K562 (cell line): ENCODE measurements at regions not wholly inside any gene's neighbourhood (a gene's known extent, or its start where the extent isn't known, plus 50 kb on each side); places are given as distances from the start of the nearest gene placed in this dataset.

ENCODE experiments used
- ATAC-seq: fragments of 200-7000 bp; cut with Tn5 transposase; 3 replicates; pipeline ENCODE4 v1.9.1; 2020; ENCODE audit warnings: moderate library complexity
- BruUV-seq: library from RNA; stranded (reverse); fragments of 400-500 nt; replicated peaks from 2 replicates; lab custom pipeline; 2021; lab: Mats Ljungman, UMichigan
- CTCF ChIA-PET: fragments of 300-600 bp; formaldehyde crosslinking; extraction: SDS; loops from one replicate; lab custom pipeline; 2021; ENCODE audit warnings: low intra/inter-chr PET ratio; lab: Yijun Ruan, JAX
- POLR2A ChIA-PET: fragments of 300-600, 350-650 bp; sonication (Branson Sonifier 250); formaldehyde crosslinking; extraction: SDS; loops from one replicate; lab custom pipeline; 2021; ENCODE audit warnings: antibody characterized with exemption, inconsistent platforms; lab: Yijun Ruan, JAX
- DNase-seq, 4 experiments: peaks; one replicate each; pipeline versions ENCODE4 v3.0.0 to v3.0.0-alpha.2; 2011 to 2018; ENCODE audit warnings: low spot score in 3 of 4, mixed read lengths in 3 of 4; ENCODE audit errors: extremely low read depth in 1 of 4
- FAIRE-seq: peaks from 2 replicates; lab custom pipeline; 2011; peaks lifted over from hg19 to GRCh38; lab: Jason Lieb, UNC
- H2AFZ ChIP-seq: 2 replicates; pipeline ENCODE4 v1.6.0; 2011; ENCODE audit warnings: low read depth, low read length, control low read depth, inconsistent platforms
- H3K27ac ChIP-seq: fragments of 200-600 bp; 3 replicates; pipeline ENCODE4 v1.8.0; 2011; ENCODE audit warnings: low read depth, mild to moderate bottlenecking, control low read depth, inconsistent platforms, low read length, moderate library complexity, mixed read lengths; ENCODE audit errors: extremely low read depth
- H3K27me3 ChIP-seq, 2 experiments: fragments of 300-600 bp in 1 of 2; 2 replicates in 1 of 2; 3 replicates in 1 of 2; pipeline versions ENCODE4 v1.6.0 to v1.8.0; 2011; ENCODE audit warnings: inconsistent platforms in 2 of 2, low read length in 2 of 2, mild to moderate bottlenecking in 1 of 2, mixed read lengths in 1 of 2, moderate library complexity in 1 of 2; ENCODE audit not compliant: control insufficient read depth in 2 of 2, insufficient read depth in 2 of 2
- H3K36me3 ChIP-seq: fragments of 300-600 bp; 3 replicates; pipeline ENCODE4 v1.8.0; 2011; ENCODE audit warnings: mild to moderate bottlenecking, low read length, inconsistent platforms; ENCODE audit not compliant: control insufficient read depth, insufficient read depth
- H3K4me1 ChIP-seq, 2 experiments: fragments of 200-600 bp in 1 of 2; replicated peaks in 1 of 2; 2 replicates in 1 of 2; 3 replicates in 1 of 2; pipeline versions ENCODE4 v1.5.1 to v1.8.0; 2011; ENCODE audit warnings: inconsistent platforms in 2 of 2, low read length in 2 of 2, mild to moderate bottlenecking in 1 of 2, mixed read lengths in 1 of 2, moderate library complexity in 1 of 2; ENCODE audit not compliant: control insufficient read depth in 2 of 2, insufficient read depth in 2 of 2
- H3K4me2 ChIP-seq: 2 replicates; pipeline ENCODE4 v1.6.1; 2011; ENCODE audit warnings: low read length, control low read depth, inconsistent platforms, mixed read lengths; ENCODE audit not compliant: insufficient read depth
- H3K4me3 ChIP-seq: fragments of 200-600 bp; sonication (generic), shearing (Covaris generic); 2 replicates; pipeline ENCODE4 v1.5.1; 2016; ENCODE audit warnings: control low read depth, inconsistent platforms
- H3K79me2 ChIP-seq: fragments of 200-600 bp; 3 replicates; pipeline ENCODE4 v1.8.0; 2011; ENCODE audit warnings: low read length, inconsistent platforms; ENCODE audit not compliant: control insufficient read depth, insufficient read depth
- H3K9ac ChIP-seq, 2 experiments: 2 replicates each; pipeline versions ENCODE4 v1.6.0 to v1.6.1; 2011; ENCODE audit warnings: low read depth in 2 of 2, low read length in 2 of 2, control low read depth in 1 of 2, inconsistent platforms in 1 of 2, mild to moderate bottlenecking in 1 of 2, mixed read lengths in 1 of 2; ENCODE audit not compliant: insufficient read depth in 1 of 2
- H3K9me1 ChIP-seq: one replicate; pipeline ENCODE4 v1.6.0; 2011; ENCODE audit warnings: inconsistent platforms, mild to moderate bottlenecking, low read length, moderate library complexity; ENCODE audit not compliant: control insufficient read depth, insufficient read depth
- H3K9me3 ChIP-seq: replicated peaks from 2 replicates; pipeline ENCODE4 v1.5.1; 2011; ENCODE audit warnings: low read depth, low read length, inconsistent platforms; ENCODE audit not compliant: control insufficient read depth, insufficient read depth
- H4K20me1 ChIP-seq: replicated peaks from 2 replicates; pipeline ENCODE4 v1.6.1; 2011; ENCODE audit warnings: low read length, inconsistent platforms, mixed read lengths; ENCODE audit not compliant: control insufficient read depth, insufficient read depth
- CCNT2 ChIP-seq: IDR thresholded peaks from 2 replicates; pipeline ENCODE4 v1.6.1; 2011; ENCODE audit warnings: borderline replicate concordance, low read depth, mild to moderate bottlenecking, moderate library complexity, mixed read lengths, low read length; ENCODE audit not compliant: insufficient read length; ENCODE audit errors: extremely low read depth
- CREBBP ChIP-seq: IDR thresholded peaks from one replicate; pipeline ENCODE4 v1.6.1; 2012; ENCODE audit warnings: low read depth, mild to moderate bottlenecking, control low read depth, inconsistent platforms, low read length
- IRF2 ChIP-seq: sonication (generic); formaldehyde crosslinking; IDR thresholded peaks from 2 replicates; pipeline ENCODE4 v1.8.1; 2022; ENCODE audit warnings: mild to moderate bottlenecking, missing genetic modification reagents
- NONO ChIP-seq, 2 experiments: fragments of 200-400 bp in 1 of 2; fragments of 450-650 bp in 1 of 2; formaldehyde crosslinking in 1 of 2; IDR thresholded peaks; 2 replicates each; pipeline ENCODE4 v1.6.1; 2017; ENCODE audit warnings: low read depth in 2 of 2, mild to moderate bottlenecking in 2 of 2, moderate library complexity in 2 of 2, low read length in 1 of 2
- NR2F6 ChIP-seq: fragments of 450-650 bp; formaldehyde crosslinking; IDR thresholded peaks from 2 replicates; pipeline ENCODE4 v1.4.0; 2020; ENCODE audit warnings: mild to moderate bottlenecking
- SMAD4 ChIP-seq: fragments of 250-450 bp; sonication (Bioruptor Pico); conservative IDR thresholded peaks from 2 replicates; pipeline ENCODE4 v1.8.0; 2021; ENCODE audit warnings: inconsistent platforms, mild to moderate bottlenecking, moderate library complexity
- SMARCA4 ChIP-seq: fragments of 450-650 bp; IDR thresholded peaks from 2 replicates; pipeline ENCODE4 v1.6.1; 2016
- ZBTB7A ChIP-seq: IDR thresholded peaks from 2 replicates; pipeline ENCODE4 v1.6.1; 2011; ENCODE audit warnings: low read depth, mild to moderate bottlenecking, low read length, moderate library complexity, borderline replicate concordance; ENCODE audit not compliant: control insufficient read depth
- ZNF217 ChIP-seq: sonication (generic); formaldehyde crosslinking; IDR thresholded peaks from 2 replicates; pipeline ENCODE4 v1.8.0; 2022; ENCODE audit warnings: mild to moderate bottlenecking, missing genetic modification reagents
- ZNF274 ChIP-seq: IDR thresholded peaks from 2 replicates; pipeline ENCODE4 v1.6.1; 2011; ENCODE audit warnings: low read depth, mild to moderate bottlenecking, low read length, moderate library complexity, borderline replicate concordance
- ZNF384 ChIP-seq: IDR thresholded peaks from 2 replicates; pipeline ENCODE4 v1.6.1; 2012; ENCODE audit warnings: low read depth, low read length, improper control_type of control experiment
- ZNF707 ChIP-seq: fragments of 250-450 bp; sonication (Bioruptor Pico); conservative IDR thresholded peaks from 2 replicates; pipeline ENCODE4 v1.8.0; 2022; ENCODE audit warnings: inconsistent platforms, mild to moderate bottlenecking, moderate library complexity
- WGBS: fragments of 100-300 bp; shearing (Covaris generic); methylation state at CpG from one replicate; pipeline ENCODE4 v1.1.6; 2016; ENCODE audit warnings: low coverage, mixed read lengths; ENCODE audit not compliant: insufficient coverage; ENCODE audit errors: missing lambda C conversion rate; 5-methylcytosine and 5-hydroxymethylcytosine counted together
- in situ Hi-C: fragments of 300-500 bp; cut with MboI; formaldehyde crosslinking; loops from 4 replicates; pipeline ENCODE4 v1.15.0; 2018; ENCODE audit warnings: inconsistent platforms, mixed read lengths
- intact Hi-C: fragments of 100-400 bp; cut with micrococcal nuclease; formaldehyde crosslinking; loops from 2 replicates; pipeline ENCODE4 v1.14.2; 2022
- TF ChIP-seq, protein P1 (sequence below): fragments of 450-650 bp; IDR thresholded peaks from 2 replicates; pipeline ENCODE4 v1.6.1; 2016
- TF ChIP-seq, protein P2 (sequence below): fragments of 450-650 bp; IDR thresholded peaks from 2 replicates; pipeline ENCODE4 v1.6.1; 2014; ENCODE audit warnings: low read depth, mild to moderate bottlenecking, moderate library complexity, borderline replicate concordance

DNA sequence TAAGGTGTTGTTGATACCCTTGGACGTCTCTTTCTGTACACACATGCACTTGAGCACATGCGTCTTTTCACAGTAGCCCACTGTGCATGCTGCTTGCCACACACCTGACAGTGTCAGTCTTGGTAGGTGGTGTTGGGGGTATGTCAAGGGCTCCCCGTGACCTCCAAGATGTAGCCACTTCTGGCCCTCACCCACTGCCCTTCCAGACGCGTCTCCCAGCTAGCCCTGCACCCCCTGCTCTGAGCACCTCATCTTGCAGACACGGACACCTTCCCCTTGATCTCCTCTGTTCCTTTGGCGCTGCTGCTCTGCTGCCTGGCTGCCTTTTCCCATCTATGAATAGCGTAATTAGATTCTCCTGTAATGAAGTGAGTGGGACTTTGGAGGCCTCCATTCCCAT, 75.2 kb upstream of the TNS3 start:
- DNase-seq: no peak
- H2AFZ ChIP-seq: no peak overlapping the region
- TF ChIP-seq ZNF707 (CRISPR knock-in tag) (no peak), ZNF274 (no peak), SMARCA4 (no peak), ZNF217 (CRISPR knock-in tag) (no peak), ZNF384 (no peak), NR2F6 (CRISPR knock-in tag) (no peak), CREBBP (no peak), ZBTB7A (no peak), SMAD4 (no peak), NONO (IDR thresholded peaks at IDR 0.05; ENCODE audit: low read depth in 2 of 2, low read length in 1 of 2) (no peak), IRF2 (CRISPR knock-in tag) (no peak), CCNT2 (no peak)
- TF ChIP-seq, protein P1, sequence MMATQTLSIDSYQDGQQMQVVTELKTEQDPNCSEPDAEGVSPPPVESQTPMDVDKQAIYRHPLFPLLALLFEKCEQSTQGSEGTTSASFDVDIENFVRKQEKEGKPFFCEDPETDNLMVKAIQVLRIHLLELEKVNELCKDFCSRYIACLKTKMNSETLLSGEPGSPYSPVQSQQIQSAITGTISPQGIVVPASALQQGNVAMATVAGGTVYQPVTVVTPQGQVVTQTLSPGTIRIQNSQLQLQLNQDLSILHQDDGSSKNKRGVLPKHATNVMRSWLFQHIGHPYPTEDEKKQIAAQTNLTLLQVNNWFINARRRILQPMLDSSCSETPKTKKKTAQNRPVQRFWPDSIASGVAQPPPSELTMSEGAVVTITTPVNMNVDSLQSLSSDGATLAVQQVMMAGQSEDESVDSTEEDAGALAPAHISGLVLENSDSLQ: no peak
- TF ChIP-seq, protein P2, sequence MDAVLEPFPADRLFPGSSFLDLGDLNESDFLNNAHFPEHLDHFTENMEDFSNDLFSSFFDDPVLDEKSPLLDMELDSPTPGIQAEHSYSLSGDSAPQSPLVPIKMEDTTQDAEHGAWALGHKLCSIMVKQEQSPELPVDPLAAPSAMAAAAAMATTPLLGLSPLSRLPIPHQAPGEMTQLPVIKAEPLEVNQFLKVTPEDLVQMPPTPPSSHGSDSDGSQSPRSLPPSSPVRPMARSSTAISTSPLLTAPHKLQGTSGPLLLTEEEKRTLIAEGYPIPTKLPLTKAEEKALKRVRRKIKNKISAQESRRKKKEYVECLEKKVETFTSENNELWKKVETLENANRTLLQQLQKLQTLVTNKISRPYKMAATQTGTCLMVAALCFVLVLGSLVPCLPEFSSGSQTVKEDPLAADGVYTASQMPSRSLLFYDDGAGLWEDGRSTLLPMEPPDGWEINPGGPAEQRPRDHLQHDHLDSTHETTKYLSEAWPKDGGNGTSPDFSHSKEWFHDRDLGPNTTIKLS: no peak
- H3K9ac ChIP-seq: no peak overlapping the region
- H4K20me1 ChIP-seq: 0 out of 2 replicates have a peak, but pooled peaks cover 4% of the 10 kb centered on the region
- no peaks in the 10 kb centered on the region for H3K79me2 ChIP-seq
- ATAC-seq: no peak
- BruUV-seq: no TSS peak
- no peaks in the 10 kb centered on the region for H3K4me1 ChIP-seq
- no peak for FAIRE-seq
- H3K4me2 ChIP-seq: no peak overlapping the region
- ChIA-PET CTCF (no interaction called here), POLR2A (interaction anchor here (0.6 kb wide), 1 partner anchor 56 kb away, joined by 3 read pairs; no protein-coding TSS in a partner anchor)
- no peaks in the 10 kb centered on the region for H3K36me3 ChIP-seq
- intact Hi-C loops (no loop called here), in situ Hi-C loops (no loop called here)
- H3K9me3 ChIP-seq: no peaks in the 10 kb centered on the region
- 6% methylated on average over 8 of the region's 8 CpGs for WGBS
- H3K4me3 ChIP-seq: no peak overlapping the region
- H3K27me3 ChIP-seq: peaks cover 8 to 63% of the 10 kb centered on the region in 2 experiments; a peak in 3 of 5 replicates
- no peak overlapping the region for H3K27ac ChIP-seq
- no peaks in the 10 kb centered on the region for H3K9me1 ChIP-seq
